Stimulated activated CD4-positive, alpha-beta T cell treated with anti-CD3 and anti-CD28 coated beads, Interleukin-15, amount 100 ng/mL, for 48 hours (primary cell): ENCODE measurements at regions not wholly inside any gene's neighbourhood (a gene's known extent, or its start where the extent isn't known, plus 50 kb on each side); places are given as distances from the start of the nearest gene placed in this dataset.

ENCODE experiments used
- DNase-seq, 2 donors: peaks; one replicate each; pipeline ENCODE4 v3.0.0-alpha.2; 2020; ENCODE audit warnings: low read depth in 2 of 2

DNA sequence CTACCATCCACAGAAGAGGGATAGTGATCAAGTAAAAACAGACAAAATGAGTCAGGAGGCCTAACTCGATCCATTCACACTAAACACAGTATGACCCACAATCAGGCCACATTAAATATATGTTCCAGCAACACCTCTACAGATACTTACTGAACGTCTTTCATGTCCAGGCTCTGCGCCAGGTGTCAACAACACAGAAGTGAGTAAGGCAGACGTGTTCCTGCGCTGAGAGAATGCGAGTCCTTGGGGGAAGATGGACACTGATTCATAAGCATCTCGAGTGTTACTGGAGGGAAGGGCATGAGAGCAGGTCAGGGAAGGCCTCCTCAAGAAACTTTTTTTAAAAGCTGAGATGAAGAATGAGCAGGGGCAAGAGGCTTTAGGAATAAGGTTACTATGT lies 164.3 kb upstream of the CLINT1 start:
- no peak for DNase-seq

DNA sequence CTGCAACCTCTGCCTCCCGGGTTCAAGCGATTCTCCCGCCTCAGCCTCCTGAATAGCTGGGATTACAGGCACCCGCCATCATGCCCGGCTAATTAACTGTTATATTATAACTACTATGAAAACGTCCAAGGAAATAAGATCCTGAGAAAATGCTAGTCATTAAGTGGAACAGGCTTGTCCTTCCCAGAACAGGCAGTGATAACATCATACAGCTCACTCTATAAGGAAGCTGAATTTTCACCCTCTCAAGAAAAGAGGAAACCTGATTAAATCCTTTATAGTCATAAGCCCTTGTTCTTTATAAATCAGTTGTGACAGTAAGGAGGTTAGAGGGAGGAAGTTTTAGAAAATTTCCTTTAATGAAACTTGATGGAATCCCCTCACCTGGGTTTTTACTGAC lies 163.9 kb upstream of the CLINT1 start:
- DNase-seq, result no peak

DNA sequence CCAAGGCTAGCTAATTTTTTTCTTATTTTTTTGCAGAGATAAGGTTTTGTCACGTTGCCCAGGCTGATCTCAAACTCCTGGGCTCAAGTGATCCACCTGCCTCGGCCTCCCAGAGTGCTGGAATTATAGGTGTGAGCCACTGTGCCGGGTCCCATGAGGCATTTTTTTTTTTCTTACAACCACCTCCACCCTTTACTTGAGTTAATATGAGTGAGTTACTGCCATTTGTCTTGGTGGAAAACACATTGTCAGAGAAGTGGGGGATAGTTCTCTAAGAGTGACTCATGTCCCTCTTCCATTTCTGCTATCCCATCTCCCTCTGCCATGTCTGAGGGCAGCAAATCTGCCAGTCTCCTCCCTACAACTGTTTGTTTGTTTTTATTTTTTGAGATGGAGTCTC lies 163.4 kb upstream of the CLINT1 start:
- DNase-seq, result no peak

DNA sequence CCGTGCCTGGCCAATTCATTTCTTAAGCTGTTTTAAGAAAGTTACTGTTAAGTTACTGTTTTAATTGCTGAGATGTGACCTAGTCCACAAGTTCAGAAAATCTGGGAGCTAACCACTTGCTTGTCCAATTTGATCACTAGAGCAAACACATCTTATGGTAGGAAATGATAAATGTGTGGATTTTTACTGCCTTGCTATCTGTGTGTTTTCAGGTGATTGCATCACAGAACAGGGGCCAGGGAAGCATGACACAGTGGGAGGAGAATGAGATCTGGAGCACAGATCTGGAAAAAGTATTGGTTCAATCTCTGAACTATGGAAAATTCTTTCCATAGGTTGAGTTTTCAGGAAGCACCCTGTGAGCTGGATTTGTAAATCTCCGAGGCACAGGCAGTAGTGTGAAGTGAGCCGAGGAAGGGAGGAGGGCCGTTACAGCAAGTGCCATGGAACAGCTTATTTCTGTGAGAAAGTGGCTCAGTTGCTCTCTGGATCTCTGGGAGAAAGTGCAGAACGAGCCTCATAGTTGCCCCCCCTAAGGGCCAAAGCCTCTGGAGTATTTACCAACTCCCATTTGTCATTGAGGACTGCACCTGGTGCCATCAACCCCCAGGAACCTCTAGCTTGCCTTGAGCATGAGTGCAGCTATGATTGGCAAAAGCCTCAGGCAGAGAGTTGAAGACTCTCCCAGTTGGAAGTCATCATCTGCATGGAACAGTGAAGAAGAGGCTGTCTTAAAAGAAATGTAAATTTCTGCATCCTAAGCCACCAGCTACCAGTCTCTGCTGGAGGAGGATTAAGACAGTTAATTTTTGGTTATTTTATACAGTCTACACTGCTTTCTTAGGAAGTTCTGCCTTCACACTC lies 161.8 kb upstream of the CLINT1 start:
- no peak for DNase-seq

DNA sequence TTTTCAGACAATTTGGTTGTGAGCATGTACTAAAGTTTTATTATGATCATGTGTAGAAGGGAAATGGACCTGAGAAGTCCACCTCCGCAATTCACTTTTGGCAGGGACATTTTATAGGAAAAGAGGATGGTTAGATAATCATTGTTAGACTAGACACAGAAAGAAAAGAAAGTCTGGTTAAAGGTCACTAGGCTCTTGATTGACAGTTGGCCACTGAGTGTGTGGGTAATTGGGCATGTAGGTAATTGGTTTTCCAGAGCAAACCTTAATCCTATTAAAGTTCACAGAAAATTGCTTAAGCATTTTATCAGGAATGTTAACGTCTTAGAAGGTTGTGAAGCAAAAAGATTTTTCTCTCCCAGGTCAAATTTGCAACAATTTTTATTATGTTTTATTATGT lies 158.5 kb upstream of the CLINT1 start:
- DNase-seq, result no peak

DNA sequence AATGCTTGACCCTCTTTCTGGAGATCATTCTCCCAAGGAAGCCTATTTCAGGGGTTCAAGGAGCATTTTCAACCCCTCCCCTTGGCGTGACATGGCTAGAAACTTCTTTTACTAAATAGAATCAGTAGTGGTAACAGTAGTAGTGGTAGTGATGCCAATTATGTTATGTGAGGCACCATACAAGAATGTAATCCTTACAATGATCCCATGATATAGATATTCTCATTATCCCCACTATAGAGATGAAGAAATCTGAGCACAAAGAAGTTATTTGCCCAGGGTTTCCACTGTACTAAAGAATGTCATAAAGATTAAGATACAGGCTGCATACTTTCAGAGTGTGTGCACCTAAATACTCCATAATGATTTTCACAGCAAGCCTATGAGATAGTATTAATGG lies 155.4 kb upstream of the CLINT1 start:
- no peak for DNase-seq

DNA sequence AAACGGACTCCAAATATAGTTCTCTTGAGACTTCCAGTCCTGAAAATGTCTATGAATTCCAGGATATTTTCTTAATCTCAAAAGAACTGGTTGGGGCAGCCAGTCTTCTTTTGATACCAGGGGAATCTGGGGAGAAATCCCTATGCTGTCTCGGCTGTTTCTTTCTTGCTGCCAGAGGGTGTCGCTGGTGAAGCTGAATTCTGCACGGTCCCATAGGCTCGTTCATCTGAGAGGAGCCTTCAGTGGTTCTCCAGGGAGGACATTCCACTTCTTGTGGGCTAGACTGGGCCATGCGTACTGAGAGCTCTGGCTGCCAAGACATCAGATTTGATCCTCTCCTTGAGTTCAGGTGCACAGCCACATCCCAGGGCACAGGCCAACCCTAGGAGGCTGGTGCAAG lies 155.0 kb upstream of the CLINT1 start:
- no peak for DNase-seq

DNA sequence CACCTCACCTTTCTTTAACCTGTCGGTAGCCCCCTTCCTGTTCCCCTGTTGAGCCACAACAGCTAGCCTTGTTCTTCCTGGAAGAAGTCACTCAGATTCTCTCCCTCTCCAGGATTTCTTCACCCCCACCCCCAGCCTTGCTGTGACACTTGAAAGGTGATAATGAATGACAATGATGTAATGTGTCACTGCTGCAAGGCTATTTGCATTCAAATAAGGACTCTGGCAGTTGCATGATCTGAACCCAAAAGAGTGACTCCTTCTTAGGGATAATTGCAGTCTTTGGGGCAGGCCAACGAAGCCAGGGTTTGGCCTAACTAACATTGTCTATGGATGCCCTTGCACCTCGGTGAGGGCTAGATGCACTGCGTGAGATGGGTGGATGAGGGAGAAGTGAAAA lies 154.4 kb upstream of the CLINT1 start:
- DNase-seq, result no peak

DNA sequence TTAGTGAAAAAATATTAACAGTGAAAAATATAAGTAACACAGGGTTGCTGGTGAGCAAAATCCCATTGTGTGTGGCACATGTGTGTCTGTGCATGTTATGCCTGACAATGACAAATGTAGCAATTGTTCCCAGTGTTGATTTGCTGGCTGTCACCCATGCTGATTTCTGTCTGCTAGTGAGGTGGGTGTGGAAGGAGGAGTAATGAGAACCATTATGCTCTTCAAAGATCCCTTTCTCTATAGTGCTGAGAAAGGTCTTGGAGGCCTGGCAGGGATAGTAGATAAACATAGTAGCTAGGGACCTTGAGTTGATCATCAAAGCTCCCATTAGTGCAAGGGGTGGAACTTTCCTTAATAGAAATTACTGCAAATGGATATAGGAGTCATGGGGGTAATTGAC lies 152.5 kb upstream of the CLINT1 start:
- DNase-seq, result no peak

DNA sequence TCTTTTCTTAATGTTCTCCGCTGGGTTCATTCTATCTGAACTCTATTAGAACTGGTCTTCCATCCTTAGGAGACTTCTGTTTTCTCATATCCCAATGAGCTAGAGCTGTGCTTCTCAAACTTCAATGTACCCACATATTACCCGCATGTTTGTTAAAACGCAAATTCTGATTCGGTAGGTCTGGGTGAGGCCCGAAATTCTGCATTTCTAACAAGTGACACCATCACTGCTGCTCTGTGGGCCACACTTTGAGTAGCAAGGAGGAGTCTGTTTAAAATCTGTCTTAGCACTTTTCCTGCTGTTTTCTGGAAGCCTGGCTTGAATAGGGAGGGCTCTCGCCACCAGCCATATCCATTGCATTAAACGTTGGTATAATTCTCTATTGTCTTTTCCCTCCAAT lies 151.9 kb upstream of the CLINT1 start:
- DNase-seq, result no peak

DNA sequence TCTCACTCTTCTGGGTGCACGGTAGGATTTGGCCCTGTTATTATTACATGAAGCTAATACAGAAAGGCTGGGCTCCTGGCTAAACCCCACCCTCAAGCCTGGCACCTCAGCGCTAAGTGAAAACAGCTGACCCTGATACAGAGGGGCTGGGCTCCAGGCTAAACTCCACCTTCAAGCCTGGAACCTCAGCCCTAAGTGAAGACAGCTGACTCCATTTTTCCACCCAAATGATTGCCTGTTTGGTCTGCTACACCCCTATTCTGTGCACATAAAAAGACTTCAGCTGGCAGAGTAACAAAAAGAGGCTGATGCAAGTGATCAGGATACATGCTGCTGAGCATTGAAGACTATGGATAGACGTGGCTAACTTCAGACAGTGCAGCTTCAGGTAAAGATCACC lies 148.4 kb upstream of the CLINT1 start:
- no peak for DNase-seq

DNA sequence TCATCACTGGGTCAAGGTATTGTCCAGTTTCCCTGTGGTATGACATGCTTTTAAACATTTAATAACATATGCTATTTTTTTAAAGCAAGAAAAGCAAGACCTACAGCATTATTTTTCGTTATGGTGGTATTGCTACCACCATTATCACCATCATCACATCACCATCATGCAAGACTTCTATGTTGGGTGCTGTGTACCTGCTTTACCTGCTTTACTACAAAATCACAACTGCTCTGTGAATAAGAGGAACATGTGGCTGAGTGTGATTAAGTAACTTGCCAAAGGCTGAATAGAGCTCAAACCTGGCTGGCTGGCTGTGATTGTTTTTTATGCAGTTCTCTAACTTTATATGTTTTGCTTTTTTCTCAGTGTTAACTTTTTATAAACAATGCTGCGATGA lies 140.8 kb upstream of the CLINT1 start:
- DNase-seq, result no peak

DNA sequence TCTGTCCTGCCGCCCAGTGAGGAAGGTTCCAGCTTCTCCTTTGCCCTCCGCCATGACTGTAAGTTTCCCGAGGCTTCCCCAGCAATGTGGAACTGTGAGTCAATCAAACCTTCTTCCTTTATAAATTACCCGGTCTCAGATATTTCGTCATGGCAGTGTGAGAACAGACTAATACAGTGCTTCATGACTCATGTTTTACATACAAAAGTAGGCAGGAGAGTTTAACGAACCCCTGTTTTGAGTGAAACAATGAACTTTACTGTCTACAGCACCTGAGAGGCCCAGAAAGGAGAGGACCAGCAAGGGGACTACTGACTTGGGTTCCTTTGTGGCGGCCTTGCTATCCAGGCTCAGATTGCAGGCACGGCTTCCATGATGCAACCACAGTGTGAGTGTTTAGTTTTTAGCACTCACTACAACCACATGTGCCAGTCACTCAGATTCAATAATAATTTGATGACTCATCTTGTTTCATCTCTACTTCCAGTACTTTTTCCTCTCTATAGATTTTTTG lies 139.1 kb upstream of the CLINT1 start:
- no peak for DNase-seq

DNA sequence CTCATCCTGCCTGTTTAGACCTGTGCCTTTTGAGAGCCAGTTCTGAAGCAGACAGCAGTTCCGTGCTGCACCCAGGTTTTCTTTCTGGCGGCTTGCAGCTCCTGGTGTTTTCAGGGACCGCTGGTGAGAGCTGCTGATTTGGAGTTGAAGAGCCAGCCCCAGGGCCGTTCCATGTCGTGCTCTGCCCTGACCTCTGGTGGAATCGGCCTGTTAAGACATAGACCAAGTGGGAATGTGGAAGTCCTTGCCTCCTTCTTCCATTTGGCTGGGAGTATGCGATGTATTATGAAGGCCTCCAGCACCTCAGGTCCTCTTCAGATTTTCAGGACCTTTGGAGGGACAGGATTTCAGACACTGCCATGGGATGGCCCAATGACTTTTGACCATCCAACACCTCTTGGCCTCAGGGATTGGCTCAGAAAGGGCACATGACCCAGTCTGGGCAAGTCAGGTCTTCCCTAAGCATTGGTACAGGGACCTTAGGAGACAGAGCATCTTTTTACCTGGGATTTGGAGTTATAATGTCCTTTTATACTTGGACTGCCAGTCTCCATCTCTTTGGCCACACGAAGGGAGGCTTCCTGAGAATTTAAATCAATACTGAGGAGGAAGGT lies 136.1 kb upstream of the CLINT1 start:
- DNase-seq, result peak; percentile 10 to 42

DNA sequence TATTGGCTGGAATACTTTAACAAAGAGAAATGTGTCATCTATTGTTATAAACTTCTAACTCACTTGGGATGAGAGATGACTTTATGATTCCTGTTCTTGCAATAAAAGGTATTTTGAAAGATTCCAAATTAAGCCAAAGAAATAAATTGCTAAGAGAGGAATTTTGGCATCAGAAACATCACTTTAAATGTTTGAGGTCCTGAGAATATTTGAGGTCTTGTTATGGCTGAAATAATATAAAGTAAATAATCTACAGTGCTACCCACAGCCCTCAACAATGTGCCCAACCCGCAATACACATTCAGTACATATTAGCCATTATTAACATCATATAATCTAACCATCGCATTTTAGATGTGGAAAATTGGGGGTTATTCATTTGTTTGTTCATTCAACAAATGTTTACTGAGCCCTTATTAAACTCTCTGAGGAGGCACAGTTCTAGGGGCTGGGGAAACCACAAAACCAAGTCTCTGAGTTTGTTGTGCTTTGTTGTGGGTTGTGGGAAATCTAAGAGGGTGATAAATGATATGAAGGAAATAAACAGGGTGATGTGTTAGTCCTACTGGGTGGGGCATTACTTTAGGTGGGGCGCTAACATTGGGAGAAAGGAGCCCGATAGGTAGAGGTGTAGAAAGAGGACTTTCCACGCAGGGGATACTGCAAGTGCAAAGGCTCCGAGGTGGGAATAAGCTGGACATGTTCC lies 135.2 kb upstream of the CLINT1 start:
- DNase-seq, result no peak

DNA sequence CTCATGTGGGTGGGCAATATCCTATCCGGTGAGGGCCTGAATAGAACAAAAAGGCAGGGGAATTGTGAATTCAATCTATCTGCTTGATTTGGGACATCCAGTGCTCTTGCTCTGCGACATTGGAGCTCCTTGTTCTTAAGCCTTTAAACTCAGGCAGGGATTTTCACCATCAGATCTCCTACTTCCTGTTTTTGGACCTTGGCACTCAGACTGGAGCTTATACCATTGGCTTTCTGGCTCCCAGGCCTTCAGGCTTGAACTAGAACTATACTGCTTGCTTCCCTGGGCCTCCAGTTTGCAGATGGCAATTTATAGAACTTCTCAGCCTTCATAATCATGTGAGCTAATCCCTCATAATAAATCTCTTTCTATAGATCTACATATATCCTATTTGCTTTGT lies 134.3 kb upstream of the CLINT1 start:
- DNase-seq, result no peak

DNA sequence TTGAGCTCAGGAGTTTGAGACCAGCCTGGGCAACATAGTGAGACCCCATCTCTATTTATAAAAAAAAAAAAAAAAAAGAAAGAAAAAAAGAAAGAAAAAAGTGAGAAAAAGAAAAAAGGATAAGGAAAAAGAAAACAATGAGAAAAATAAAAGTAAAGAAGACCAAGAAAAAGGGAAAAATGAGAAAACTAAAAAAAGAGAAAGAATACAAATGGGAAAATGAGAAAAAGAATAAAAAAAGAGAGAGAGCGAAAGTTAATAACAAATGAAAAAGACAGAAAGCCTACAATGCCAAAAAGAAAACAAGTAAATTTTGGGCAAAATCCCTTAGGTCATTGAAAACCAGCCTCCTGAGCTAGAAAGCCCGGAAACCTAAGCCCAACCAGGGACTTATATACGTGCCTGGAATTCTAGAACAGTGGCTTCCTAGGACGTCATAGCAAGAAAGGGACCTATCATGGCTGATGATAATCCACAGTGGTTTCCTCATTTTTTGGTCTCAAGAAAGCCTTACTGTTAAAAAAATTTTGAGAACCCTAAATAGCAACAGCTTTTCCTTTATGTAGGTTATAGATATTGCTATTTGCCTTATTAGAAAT lies 131.7 kb upstream of the CLINT1 start:
- no peak for DNase-seq

DNA sequence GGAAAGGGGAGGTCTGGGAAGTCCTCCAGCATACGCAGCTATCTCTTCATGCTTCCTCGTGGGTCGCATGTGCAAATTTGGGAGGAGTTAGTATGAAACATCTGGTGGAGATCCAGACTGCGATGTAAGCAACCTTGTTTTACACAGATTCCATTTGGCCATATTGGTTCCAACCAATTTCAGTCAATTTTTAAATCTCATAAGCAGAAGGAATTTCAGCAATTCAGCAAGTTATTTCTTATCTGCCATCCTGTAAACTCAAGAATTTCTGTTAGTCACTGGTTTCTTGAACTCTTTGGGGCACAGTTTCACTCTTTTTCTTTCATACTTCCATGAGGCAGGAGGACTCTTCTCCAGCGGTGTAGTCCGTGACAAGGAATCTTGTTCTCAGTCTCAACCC lies 130.4 kb upstream of the CLINT1 start:
- no peak for DNase-seq

DNA sequence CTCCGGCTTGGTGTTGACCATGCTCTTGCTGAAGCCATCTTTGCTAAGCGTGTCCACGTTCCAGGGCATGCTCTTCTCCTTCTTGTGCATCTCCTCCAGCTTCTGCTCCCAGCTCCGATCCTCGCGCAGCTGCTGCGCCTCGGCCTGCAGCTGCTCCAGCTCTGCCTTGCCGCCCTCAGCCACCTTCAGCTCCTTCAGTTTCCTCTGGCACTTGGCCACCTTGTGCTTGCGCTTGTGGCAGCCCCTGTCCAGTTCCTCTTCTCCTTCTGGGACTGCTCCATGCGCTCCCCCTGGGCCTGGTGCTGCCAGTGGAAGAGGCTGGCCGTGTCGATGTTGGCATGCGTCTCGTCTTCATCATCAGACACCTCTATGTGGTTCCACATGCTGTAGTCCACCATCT lies 128.3 kb upstream of the CLINT1 start:
- no peak for DNase-seq

DNA sequence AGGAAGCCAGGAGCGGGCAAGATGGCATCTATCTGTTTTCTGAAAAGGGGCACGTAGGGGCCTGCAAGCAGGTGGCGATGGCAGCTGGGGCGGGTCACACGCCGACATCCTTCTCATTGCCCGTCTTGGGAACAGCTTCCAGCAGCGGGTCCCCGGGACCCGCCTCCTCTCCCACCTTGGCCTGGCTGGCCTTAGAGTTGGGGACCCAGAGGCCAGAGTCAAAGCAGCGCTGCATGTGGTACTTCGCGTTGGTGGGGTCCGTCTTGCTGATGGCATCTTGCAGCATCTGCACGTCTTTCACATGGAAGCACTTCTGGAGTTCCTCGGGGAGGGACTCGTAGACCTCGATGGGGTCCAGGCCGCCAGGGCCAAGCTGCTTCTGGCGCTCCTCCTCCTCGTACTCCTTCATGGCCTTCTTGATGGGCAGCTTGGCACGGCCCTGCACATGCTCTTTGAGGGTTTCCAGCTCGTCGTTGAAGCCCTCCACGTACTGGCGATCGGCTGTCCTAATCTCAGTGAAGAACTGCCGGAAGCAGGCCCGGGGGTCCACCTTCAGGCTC lies 127.6 kb upstream of the CLINT1 start:
- DNase-seq, result no peak

DNA sequence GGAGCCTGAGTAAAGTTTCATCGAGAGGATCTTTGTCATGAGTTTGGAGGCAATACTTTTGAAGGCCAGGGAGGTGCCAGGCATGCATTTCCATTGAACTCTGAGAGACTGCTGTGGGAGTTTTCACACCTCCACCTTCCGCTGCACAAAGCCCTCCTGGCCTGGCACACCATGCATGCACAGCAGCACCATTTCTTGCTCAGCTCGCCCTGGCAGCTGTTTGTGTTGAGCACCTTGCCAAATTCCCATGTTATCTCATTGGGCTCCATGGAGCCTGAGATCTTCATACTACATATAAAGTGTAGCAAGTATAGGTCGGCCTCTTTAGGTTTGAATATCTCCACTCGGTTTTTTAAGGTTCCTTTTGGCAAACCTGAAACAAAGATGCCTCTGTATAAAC lies 125.7 kb upstream of the CLINT1 start:
- no peak for DNase-seq

DNA sequence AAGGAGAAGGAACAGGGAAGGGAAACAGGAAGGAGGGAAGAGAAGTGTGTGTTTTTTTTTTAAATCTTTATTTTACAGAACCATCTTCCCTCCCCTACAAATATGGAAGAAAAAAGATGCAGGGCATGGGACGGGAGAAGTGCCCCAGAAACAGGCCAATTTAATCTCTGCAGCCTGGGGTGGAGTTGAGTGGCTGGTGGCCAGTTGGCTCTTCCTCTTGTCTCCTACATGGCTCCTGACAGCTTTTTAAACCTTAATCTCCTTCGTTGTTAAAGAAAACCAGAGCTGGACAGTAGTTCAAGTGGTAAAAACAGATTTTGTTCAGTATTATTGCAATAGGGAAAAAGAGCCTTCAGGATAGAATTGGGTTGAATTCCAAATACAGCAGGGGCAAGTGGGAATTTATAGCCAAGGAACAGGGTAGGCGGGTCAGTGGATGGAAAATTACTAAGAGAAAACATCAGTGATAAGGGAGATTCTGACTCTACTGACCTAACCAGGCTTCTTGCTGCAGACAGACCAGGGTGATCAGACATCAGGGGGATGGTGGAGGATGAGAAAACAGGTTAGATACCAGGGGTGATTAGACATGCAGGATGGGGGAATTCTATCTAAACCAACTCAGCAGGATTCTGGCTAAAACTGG lies 125.1 kb upstream of the CLINT1 start:
- no peak for DNase-seq
